Activated T-cell treated with anti-CD3 and anti-CD28 coated beads, Interleukin-2, amount 50 U/mL, for 4 hours (primary cell): ENCODE measurements at regions not wholly inside any gene's neighbourhood (a gene's known extent, or its start where the extent isn't known, plus 50 kb on each side); places are given as distances from the start of the nearest gene placed in this dataset.
"Not testable (repeated sequence)": the region's sequence is repeated elsewhere in the genome, so short reads cannot be mapped to it uniquely, and the experiment has no call there.

Experiments used
- ATAC-seq, 2 donors: fragments of 200-7000 bp; cut with Tn5 transposase; one replicate each; pipeline ENCODE4 v1.10.0; 2021
- DNase-seq: peaks from one replicate; pipeline ENCODE4 v3.0.0-alpha.2; 2020
- H3K27me3 Mint-ChIP-seq: one replicate; pipeline ENCODE4 v1.8.0; 2021; ENCODE audit warnings: low read depth, mixed read lengths
- H3K36me3 Mint-ChIP-seq: one replicate; pipeline ENCODE4 v1.8.0; 2022; ENCODE audit warnings: mixed read lengths; ENCODE audit not compliant: insufficient read depth
- H3K4me1 Mint-ChIP-seq: one replicate; pipeline ENCODE4 v1.8.0; 2021; ENCODE audit warnings: low read depth, mixed read lengths
- H3K4me3 Mint-ChIP-seq: one replicate; pipeline ENCODE4 v1.8.0; 2021; ENCODE audit warnings: mild to moderate bottlenecking, moderate library complexity, mixed read lengths
- H3K9me3 Mint-ChIP-seq: one replicate; pipeline ENCODE4 v1.8.0; 2021; ENCODE audit warnings: mixed read lengths

- H3K27me3 Mint-ChIP-seq: peaks cover 53% of the 10 kb centered on the region
These were observed 84.1 kb downstream of the ZNF467 start for GRCh38 chr7:149689291-149689721.

GRCh38 chr7:149688836-149689235 lies 84.6 kb downstream of the ZNF467 start:
- ATAC-seq: no peak
- peaks cover 53% of the 10 kb centered on the region for H3K27me3 Mint-ChIP-seq
- no peak overlapping the region for H3K4me3 Mint-ChIP-seq
- DNase-seq: no peak
- no peaks in the 10 kb centered on the region for H3K9me3 Mint-ChIP-seq
- no peaks in the 10 kb centered on the region for H3K36me3 Mint-ChIP-seq
- peaks cover 1% of the 10 kb centered on the region for H3K4me1 Mint-ChIP-seq

More at GRCh38 chr7:149689291-149689721, 84.1 kb downstream of the ZNF467 start:
- Mint-ChIP-seq H3K4me3 (no peak overlapping the region), H3K36me3 (no peaks in the 10 kb centered on the region), H3K9me3 (no peaks in the 10 kb centered on the region), H3K4me1 (peaks cover 1% of the 10 kb centered on the region)
- DNase-seq (no peak), ATAC-seq (no peak)

GRCh38 chr7:149687820-149688219 lies 85.6 kb downstream of the ZNF467 start:
- peaks cover 47% of the 10 kb centered on the region for H3K27me3 Mint-ChIP-seq
- not testable (repeated sequence) for ATAC-seq, H3K4me1 Mint-ChIP-seq, H3K36me3 Mint-ChIP-seq, H3K4me3 Mint-ChIP-seq, DNase-seq, H3K9me3 Mint-ChIP-seq

GRCh38 chr7:149686449-149686848 lies 86.9 kb downstream of the ZNF467 start:
- peaks cover 43% of the 10 kb centered on the region for H3K27me3 Mint-ChIP-seq
- no peak overlapping the region for H3K4me3 Mint-ChIP-seq
- no peaks in the 10 kb centered on the region for H3K4me1 Mint-ChIP-seq
- no peaks in the 10 kb centered on the region for H3K36me3 Mint-ChIP-seq
- no peak for ATAC-seq
- H3K9me3 Mint-ChIP-seq: no peaks in the 10 kb centered on the region
- DNase-seq: no peak

GRCh38 chr7:149686011-149686410 lies 87.4 kb downstream of the ZNF467 start:
- Mint-ChIP-seq H3K36me3 (no peaks in the 10 kb centered on the region), H3K4me3 (no peak overlapping the region), H3K9me3 (peaks cover 1% of the 10 kb centered on the region), H3K27me3 (peaks cover 42% of the 10 kb centered on the region), H3K4me1 (no peaks in the 10 kb centered on the region)
- ATAC-seq: no peak
- no peak for DNase-seq

GRCh38 chr7:149685455-149685854 lies 87.9 kb downstream of the ZNF467 start:
- Mint-ChIP-seq H3K4me3 (no peak overlapping the region), H3K4me1 (no peaks in the 10 kb centered on the region), H3K36me3 (peaks cover 2% of the 10 kb centered on the region), H3K27me3 (peaks cover 40% of the 10 kb centered on the region), H3K9me3 (peaks cover 7% of the 10 kb centered on the region)
- DNase-seq: no peak
- ATAC-seq: no peak

DNA sequence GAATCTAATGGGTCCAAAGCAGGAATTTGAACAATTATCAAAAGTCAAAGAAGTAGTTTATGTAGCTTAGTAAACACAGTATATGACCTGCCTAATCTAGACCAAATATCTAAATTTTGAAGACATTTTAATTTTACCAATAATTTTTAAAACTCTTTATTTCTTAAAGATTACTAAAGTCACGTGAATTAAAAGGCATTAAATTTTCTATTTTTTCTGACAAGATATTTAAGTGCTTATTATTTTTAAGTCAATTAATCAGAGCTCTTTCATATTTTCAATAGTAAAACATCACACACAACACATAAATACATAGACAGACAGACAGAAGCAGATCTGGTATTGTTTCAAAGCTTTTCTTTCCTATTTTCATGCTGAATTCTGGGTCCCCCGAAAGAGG lies 89.5 kb downstream of the ZNF467 start:
- peaks cover 36% of the 10 kb centered on the region for H3K27me3 Mint-ChIP-seq
- peaks cover 2% of the 10 kb centered on the region for H3K36me3 Mint-ChIP-seq
- H3K4me1 Mint-ChIP-seq: no peaks in the 10 kb centered on the region
- ATAC-seq (no peak), DNase-seq (no peak)
- peaks cover 9% of the 10 kb centered on the region for H3K9me3 Mint-ChIP-seq
- H3K4me3 Mint-ChIP-seq: no peak overlapping the region

DNA sequence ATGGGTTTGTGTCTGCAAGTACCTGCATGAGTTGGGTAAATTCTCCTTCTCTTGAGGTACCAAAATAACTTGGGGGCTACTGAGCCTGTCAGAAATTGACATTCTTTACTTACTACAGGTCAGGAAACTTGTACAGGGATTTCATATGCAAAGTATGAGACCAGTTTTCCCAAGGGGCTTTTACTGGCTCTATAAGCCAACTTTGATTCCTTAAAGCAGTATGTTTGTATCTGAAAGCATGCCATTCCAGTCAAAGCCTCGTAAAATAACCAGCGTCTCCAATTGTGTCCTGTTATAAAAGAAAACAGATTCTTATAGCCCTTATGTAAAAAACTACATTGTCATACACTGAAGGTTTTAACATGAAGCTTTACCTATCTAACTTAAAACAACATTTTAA lies 90.2 kb downstream of the ZNF467 start:
- ATAC-seq (no peak), DNase-seq (no peak)
- Mint-ChIP-seq H3K27me3 (peaks cover 33% of the 10 kb centered on the region), H3K36me3 (peaks cover 2% of the 10 kb centered on the region), H3K4me3 (no peak overlapping the region), H3K4me1 (no peaks in the 10 kb centered on the region), H3K9me3 (peaks cover 9% of the 10 kb centered on the region)

DNA sequence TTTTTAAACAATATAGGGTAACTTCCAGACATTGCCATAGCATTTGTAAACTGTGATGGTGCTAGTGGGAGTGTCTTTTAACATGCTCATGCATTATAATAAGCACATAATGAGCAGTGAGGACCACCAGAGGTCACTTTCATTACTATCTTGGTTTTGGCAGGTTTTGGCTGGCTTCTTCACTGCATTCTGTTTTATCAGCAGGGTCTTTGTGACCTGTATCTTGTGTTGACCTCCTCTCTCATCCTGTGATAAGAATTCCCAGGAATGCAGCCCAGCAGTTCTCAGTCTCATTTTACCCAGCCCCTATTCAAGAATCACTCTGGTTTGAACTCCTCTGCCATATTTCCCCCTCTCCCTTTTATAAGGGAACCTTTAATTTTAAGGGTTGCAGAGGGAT lies 91.3 kb downstream of the ZNF467 start:
- H3K4me1 Mint-ChIP-seq: no peaks in the 10 kb centered on the region
- peaks cover 34% of the 10 kb centered on the region for H3K27me3 Mint-ChIP-seq
- DNase-seq (no peak), ATAC-seq (no peak)
- peaks cover 2% of the 10 kb centered on the region for H3K36me3 Mint-ChIP-seq
- H3K9me3 Mint-ChIP-seq: peaks cover 9% of the 10 kb centered on the region
- H3K4me3 Mint-ChIP-seq: no peak overlapping the region

DNA sequence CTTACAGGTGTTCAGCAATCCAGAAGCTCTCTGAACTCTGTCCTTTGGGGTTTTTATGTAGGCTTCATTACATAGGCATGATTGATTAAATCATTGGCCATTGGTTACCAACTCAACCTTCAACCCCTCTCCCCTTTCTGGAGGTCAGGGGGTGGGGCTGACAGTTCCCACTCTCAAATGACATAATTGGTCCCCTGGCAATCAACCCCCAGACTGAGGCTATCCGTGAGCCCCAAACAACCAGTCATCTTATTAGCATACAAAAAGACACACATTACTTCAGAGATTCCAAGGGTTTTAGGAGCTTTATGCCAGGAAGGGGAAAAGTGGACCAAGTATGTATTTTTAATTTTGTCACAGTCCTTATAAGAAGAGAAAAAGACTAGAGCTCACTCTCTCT lies 92.1 kb downstream of the ZNF467 start:
- Mint-ChIP-seq H3K4me3 (no peak overlapping the region), H3K36me3 (peaks cover 2% of the 10 kb centered on the region), H3K9me3 (peaks cover 9% of the 10 kb centered on the region), H3K4me1 (no peaks in the 10 kb centered on the region), H3K27me3 (peaks cover 37% of the 10 kb centered on the region)
- ATAC-seq (no peak), DNase-seq (no peak)

DNA sequence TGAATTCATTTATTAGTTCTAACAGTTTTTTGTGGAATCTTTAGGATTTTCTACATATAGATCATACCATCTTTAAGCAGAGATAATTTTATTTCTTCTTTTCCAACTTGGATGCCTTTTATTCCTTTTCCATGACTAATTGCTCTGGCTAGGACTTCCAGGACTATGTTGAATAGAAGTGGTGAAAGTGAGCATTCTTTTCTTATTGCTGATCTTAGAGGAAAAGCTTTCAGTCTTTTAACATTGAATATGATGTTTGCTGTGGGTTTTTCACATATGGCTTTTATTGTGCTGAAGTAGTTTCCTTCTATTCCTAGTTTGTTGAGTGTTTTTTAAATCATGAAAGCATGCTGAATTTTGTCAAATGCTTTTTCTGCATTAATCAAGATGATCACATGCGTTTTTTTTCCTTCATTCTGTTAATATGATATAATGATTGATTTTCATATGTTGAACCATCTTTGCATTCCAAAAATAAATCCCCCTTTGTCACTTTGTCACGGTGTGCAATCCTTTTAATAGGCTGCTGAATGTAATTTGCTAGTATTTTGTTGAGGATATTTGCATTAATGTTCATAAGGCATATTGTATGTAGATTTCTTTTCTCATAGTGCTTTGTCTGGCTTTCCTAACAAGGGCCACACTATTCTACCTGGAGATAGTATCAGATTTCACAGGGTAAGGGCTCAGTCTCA lies 92.9 kb downstream of the ZNF467 start:
- Mint-ChIP-seq H3K27me3 (peaks cover 40% of the 10 kb centered on the region), H3K4me1 (no peaks in the 10 kb centered on the region), H3K4me3 (no peak overlapping the region), H3K9me3 (peaks cover 9% of the 10 kb centered on the region), H3K36me3 (peaks cover 2% of the 10 kb centered on the region)
- no peak for ATAC-seq
- DNase-seq: no peak

DNA sequence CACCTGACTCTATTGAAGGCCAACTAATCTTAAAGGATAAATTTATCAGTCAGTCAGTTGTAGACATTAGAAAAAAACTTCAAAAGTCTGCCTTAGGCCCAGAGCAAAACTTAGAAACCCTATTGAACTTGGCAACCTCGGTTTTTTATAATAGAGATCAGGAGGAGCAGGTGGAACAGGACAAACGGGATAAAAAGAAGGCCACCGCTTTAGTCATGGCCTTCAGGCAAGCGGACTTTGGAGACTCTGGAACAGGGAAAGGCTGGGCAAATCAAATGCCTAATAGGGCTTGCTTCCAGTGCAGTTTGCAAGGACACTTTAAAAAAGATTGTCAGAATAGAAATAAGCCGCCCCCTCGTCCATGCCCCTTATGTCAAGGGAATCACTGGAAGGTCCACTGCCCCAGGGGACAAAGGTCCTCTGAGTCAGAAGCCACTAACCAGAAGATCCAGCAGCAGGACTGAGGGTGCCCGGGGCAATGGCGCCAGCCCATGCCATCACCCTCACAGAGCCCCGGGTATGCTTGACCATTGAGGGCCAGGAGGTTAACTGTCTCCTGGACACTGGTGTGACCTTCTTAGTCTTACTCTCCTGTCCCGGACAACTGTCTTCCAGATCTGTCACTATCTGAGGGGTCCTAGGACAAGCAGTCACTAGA lies 98.5 kb downstream of the ZNF467 start:
- not testable (repeated sequence) for H3K4me1 Mint-ChIP-seq, ATAC-seq
- H3K27me3 Mint-ChIP-seq: peaks cover 60% of the 10 kb centered on the region

DNA sequence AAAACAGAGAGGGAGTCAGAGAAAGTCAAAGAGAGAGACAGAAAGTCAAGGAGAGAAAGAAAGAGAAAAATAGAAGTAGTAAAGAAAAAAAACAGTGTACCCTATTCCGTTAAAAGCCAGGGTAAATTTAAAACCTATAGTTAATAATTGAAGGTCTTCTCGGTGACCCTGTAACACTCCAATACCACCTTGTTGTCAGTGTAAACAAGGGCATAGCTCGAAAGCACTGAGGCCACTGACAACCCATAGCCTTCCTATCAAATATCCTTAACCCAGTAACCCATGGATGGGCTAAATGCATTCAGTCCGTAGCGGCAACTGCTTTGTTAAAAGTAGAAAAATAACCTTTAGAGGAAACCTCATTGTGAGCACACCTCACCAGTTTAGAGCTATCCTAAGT lies 100.4 kb downstream of the ZNF467 start:
- Mint-ChIP-seq H3K4me1 (no peaks in the 10 kb centered on the region), H3K9me3 (no peaks in the 10 kb centered on the region), H3K4me3 (no peak overlapping the region), H3K27me3 (peaks cover 54% of the 10 kb centered on the region), H3K36me3 (no peaks in the 10 kb centered on the region)
- ATAC-seq (no peak), DNase-seq (no peak)

More for the DNA sequence above, 98.5 kb downstream of the ZNF467 start:
- H3K9me3 Mint-ChIP-seq, DNase-seq, H3K4me3 Mint-ChIP-seq, H3K36me3 Mint-ChIP-seq: not testable (repeated sequence)

GRCh38 chr7:149670288-149670687 lies 103.1 kb downstream of the ZNF467 start:
- H3K36me3 Mint-ChIP-seq: no peaks in the 10 kb centered on the region
- no peak overlapping the region for H3K4me3 Mint-ChIP-seq
- no peaks in the 10 kb centered on the region for H3K9me3 Mint-ChIP-seq
- H3K4me1 Mint-ChIP-seq: no peaks in the 10 kb centered on the region
- ATAC-seq (no peak), DNase-seq (no peak)
- H3K27me3 Mint-ChIP-seq: peaks cover 53% of the 10 kb centered on the region

DNA sequence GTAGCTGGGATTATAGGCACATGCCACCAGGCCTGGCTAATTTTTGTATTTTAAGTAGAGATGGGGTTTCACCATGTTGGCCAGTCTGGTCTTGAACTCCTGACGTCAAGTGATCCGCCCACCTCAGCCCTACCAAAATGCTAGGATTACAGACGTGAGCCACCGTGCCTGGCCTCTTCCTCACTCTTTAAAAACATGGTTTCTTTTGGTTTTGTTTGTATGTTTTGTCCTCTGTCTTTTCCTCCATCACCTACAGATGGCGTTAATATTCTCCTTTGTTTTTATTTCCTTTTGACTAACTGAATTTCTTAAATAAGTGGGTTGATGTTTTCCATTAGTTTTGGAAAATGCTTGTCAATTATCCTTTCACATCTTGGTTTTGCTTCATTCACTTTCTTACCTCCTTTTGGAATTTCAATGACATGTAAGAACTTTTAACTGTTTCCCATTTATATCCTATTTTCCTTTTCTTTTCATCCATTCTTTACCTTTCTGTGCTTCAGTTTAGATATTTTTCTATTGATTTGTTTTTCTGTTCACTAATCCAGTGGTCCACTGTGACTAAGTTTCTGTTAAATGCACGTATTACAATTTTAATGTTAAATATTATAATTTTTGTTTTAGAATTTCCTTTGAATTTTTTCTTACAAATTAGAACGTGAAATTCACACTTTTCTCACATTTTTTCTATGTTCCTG lies 104.1 kb downstream of the ZNF467 start:
- Mint-ChIP-seq H3K27me3 (peaks cover 56% of the 10 kb centered on the region), H3K9me3 (no peaks in the 10 kb centered on the region), H3K36me3 (no peaks in the 10 kb centered on the region), H3K4me3 (no peak overlapping the region), H3K4me1 (no peaks in the 10 kb centered on the region)
- no peak for ATAC-seq
- DNase-seq: no peak
